NB4 (cell line): ENCODE measurements at regions not wholly inside any gene's neighbourhood (a gene's known extent, or its start where the extent isn't known, plus 50 kb on each side); places are given as distances from the start of the nearest gene placed in this dataset.

ENCODE experiments used
- CTCF ChIP-seq: IDR thresholded peaks from one replicate; pipeline ENCODE4 v1.5.1; 2012; ENCODE audit warnings: low read depth, low read length
- MYC ChIP-seq: IDR thresholded peaks from 2 replicates; pipeline ENCODE4 v1.6.1; 2011; ENCODE audit warnings: low read depth, low read length
- POLR2A ChIP-seq: IDR thresholded peaks from 2 replicates; pipeline ENCODE4 v1.6.1; 2011; ENCODE audit warnings: mild to moderate bottlenecking; ENCODE audit not compliant: insufficient read length; ENCODE audit errors: extremely low read depth

GRCh38 chrX:33855251-33855650 is 276.9 kb downstream of the FAM47A start:
- TF ChIP-seq POLR2A, result no peak
- no peak for TF ChIP-seq CTCF
- TF ChIP-seq MYC, result no peak
